HG02588 (cell line): ENCODE measurements at regions not wholly inside any gene's neighbourhood (a gene's known extent, or its start where the extent isn't known, plus 50 kb on each side); places are given as distances from the start of the nearest gene placed in this dataset.

ENCODE experiments used
- ATAC-seq: cut with Tn5 transposase; IDR thresholded peaks from one replicate; pipeline ENCODE4 v1.9.1; 2021; ENCODE audit warnings: mild to moderate bottlenecking, moderate library complexity; ENCODE audit not compliant: unreplicated experiment

- ATAC-seq, result no peak
These were observed 196.7 kb upstream of the GSE1 start for GRCh38 chr16:85416228-85417109.

GRCh38 chr16:85417156-85417860 lies 195.8 kb upstream of the GSE1 start:
- no peak for ATAC-seq

GRCh38 chr16:85418978-85419491 lies 194.1 kb upstream of the GSE1 start:
- ATAC-seq, result no peak

GRCh38 chr16:85419503-85420408 lies 193.4 kb upstream of the GSE1 start:
- ATAC-seq, result no peak

GRCh38 chr16:85420501-85421337 lies 192.4 kb upstream of the GSE1 start:
- ATAC-seq, result no peak

- ATAC-seq, result no peak
These were observed 191.6 kb upstream of the GSE1 start for GRCh38 chr16:85421338-85422195.

- ATAC-seq, result no peak
These were observed 190.9 kb upstream of the GSE1 start for GRCh38 chr16:85422196-85422631.

GRCh38 chr16:85422632-85423550 lies 190.2 kb upstream of the GSE1 start:
- ATAC-seq, result no peak

- no peak for ATAC-seq
These were observed 189.5 kb upstream of the GSE1 start for GRCh38 chr16:85423631-85424030.

- ATAC-seq, result no peak
These were observed 188.7 kb upstream of the GSE1 start for GRCh38 chr16:85424260-85425073.

- ATAC-seq, result no peak
These were observed 188.0 kb upstream of the GSE1 start for GRCh38 chr16:85425074-85425662.

GRCh38 chr16:85426806-85427205 lies 186.3 kb upstream of the GSE1 start:
- no peak for ATAC-seq

GRCh38 chr16:85428168-85428898 lies 184.8 kb upstream of the GSE1 start:
- no peak for ATAC-seq

GRCh38 chr16:85428899-85429775 lies 184.0 kb upstream of the GSE1 start:
- no peak for ATAC-seq
